G401 (cell line): ENCODE measurements at regions not wholly inside any gene's neighbourhood (a gene's known extent, or its start where the extent isn't known, plus 50 kb on each side); places are given as distances from the start of the nearest gene placed in this dataset.

Experiments
- DNase-seq: peaks from one replicate; pipeline ENCODE4 v3.0.0-alpha.2; 2015; ENCODE audit warnings: low spot score
- in situ Hi-C: cut with HindIII; loops from 2 replicates; pipeline ENCODE4 v1.10.0; 2016; ENCODE audit warnings: low sequenced_read_pairs, mixed read lengths

GRCh38 chr12:115424003-115424402 lies 740.0 kb upstream of the TBX3 start:
- in situ Hi-C loops: no loop called here
- no peak for DNase-seq

DNA sequence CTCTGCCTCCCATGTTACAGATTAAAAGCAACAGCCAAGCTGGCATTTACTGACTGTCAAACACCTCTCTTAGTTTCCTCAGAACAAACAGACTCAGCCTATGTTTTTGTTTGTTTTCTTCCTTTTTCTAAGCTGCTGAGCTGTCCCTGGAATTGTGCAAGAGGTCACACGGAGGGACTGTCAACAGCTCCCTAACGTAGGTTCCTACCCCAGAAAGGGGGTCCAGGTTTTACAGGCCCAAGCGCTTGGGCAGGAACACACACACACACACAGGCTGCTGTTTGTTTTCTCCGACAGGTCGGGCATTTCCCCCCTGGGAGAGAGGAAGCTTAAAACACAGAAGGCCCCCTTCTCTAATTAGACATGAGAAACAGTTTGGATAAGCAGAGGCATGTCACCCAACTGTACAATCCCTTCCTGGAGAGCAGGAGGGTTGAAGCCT lies 739.6 kb upstream of the TBX3 start:
- DNase-seq: no peak
- in situ Hi-C loops: no loop called here

DNA sequence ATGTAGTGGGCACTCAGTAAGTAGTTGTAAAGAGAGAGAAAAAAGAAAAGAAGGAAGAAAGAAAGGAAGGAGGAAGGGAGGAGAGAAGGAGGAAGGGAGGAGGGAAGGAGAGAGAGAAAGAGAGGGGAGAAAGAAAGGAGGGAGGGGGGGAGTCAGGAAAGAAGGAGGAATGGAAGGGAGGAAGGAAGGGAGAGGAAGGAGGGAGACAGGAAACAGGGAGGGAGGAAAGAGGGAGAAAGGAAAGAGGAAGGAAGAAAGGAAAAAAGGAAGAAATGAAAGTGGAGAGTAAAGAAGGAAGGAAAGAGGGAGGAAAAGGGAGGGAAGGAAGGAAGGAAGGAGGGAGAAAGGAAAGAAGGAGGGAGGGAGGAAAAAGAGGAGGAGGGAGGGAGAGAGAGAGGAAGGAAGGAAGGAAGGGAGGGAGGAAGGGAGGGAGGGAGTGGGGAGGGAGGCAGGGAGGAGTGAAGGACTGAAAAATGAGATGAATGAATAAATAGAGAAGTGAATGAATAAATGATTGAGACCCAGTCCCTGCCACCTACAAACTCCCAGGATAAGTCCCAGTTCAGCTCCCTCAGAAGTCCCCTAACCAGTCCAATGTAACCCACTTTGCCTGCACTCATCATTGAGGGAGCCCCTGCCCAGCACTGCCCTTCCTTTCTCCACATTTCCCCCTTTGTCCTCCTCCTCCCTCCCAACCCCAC lies 739.0 kb upstream of the TBX3 start:
- no peak for DNase-seq
- in situ Hi-C loops: no loop called here

DNA sequence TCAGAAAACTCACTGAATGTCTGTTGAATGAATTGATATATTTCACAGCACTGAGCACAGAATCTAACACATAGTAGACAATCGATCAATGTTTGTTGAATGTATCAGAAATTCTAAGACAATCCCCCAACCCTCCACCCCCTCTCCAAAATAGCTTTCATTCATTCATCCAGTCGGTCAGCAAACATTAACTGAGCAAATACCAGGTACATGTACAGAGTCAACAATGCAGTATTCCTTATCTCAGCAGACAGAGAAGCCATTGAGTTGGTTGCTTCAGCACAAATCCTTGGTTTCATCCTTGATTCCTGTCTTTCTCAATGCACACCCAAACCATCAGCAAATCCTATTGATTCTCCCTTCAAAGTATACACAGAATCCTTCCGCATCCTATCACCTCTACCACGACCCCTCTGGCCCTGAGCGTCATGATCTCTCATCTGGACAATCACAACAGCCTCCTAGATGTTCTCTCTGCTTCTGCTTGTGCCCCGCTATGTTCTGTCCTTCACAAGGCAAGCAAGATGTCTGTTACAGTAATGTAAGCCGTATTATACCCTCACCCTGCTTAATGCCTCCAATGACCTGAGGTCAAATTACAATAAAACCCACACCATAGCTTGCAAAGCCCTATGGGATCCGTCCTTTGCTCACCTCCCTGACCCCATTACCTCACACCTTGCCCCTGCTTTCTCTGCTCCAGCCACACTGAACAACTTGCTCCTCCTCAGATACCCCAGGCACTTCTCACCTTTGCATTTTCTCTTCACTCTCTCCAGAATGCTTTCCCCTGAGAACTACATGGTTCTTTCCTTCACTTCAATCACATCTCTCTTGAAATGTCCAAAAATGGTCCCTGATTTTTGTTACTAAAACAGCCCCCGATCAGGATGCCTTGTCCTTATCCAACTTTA lies 738.1 kb upstream of the TBX3 start:
- in situ Hi-C loops: no loop called here
- DNase-seq: no peak

- in situ Hi-C loops: no loop called here
- no peak for DNase-seq
Observed at GRCh38 chr12:115421350-115421749, 737.4 kb upstream of the TBX3 start.

DNA sequence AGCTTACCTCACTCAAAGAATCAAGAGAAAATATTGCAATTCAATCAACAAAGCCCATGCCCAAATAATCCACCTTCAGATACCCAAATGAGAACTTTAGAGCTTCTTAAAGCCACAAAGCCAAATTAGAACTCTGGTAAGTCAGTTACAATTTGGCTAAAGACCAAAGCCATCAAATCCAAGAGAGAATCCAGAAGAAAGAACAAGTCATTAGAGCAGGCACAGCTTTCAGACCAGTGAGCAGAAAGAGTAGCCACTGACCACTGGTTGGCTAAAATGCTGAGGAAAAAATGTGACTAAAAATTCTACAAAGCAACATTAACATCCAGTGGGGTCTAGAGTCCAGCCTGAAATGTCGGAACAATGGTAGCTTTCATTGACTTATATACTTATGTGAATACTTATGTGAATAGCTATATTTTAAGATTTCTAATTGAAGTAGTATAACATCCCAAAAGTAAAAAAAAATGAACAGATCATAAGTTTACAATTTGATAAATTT lies 735.2 kb upstream of the TBX3 start:
- in situ Hi-C loops: no loop called here
- no peak for DNase-seq

- in situ Hi-C loops: no loop called here
Observed at GRCh38 chr12:115417610-115418009, 733.6 kb upstream of the TBX3 start.

DNA sequence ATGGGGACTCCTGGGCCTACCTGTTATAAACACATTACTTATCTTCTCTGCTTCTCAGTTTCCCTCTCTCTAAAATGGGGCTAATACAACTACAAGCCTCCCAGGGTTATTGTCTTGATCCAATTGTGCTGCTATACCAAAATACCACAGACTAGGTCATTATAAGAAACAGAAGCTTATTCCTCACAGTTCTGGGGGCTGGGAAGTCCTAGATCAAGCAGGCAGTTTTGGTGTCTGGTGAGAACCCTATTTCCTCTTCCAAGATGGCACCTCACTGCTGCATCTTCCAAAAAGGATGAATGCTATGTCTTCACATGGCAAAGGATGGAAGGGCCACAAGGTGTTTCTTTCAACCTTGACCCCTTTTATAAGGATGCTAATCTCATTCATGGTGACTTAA lies 732.9 kb upstream of the TBX3 start:
- in situ Hi-C loops: no loop called here
- no peak for DNase-seq

More at GRCh38 chr12:115417610-115418009, 733.6 kb upstream of the TBX3 start:
- DNase-seq: no peak

DNA sequence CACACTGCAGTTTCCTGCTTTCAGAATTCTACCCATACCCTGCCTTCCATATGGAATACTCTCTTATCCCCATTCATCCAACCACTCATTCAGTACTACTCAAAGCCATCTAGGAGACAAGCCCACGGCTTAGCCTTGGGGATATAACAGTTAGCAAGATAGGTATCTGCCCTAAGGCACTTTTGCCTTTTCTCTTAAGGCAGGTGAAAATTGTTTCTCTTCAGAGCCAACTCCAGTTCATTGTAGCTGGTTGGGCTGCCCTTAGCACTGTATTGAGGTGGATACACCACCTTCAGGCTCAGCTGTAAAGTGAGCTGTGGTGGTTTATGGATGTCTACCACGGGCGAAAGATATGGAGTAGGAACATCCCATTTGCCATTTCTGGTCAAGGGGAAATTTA lies 729.7 kb upstream of the TBX3 start:
- in situ Hi-C loops: no loop called here

GRCh38 chr12:115412831-115413230 lies 728.9 kb upstream of the TBX3 start:
- DNase-seq: no peak
- in situ Hi-C loops: no loop called here

More for the DNA sequence above, 729.7 kb upstream of the TBX3 start:
- no peak for DNase-seq

DNA sequence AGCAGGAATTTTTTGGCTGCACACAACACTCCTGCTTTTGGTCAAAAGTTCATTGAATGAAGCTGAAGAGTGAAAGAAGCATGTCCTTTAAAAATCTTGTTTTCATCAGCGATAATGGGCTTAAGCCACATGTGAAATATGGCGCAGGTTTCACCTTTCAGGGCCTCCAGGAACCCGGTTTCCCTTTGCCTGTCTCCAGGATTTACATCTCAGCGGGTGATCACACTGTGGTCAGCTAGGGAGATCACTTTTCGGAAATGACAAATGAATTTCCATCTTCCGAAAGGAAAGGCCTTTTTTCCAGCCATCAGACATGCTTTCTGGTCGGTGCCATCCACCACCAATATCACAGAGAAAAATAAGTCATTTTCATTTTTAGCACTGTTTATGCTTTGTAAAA lies 727.1 kb upstream of the TBX3 start:
- in situ Hi-C loops: no loop called here
- no peak for DNase-seq

- in situ Hi-C loops: no loop called here
- no peak for DNase-seq
Observed at GRCh38 chr12:115408642-115409041, 724.7 kb upstream of the TBX3 start.

- DNase-seq: no peak
- in situ Hi-C loops: no loop called here
Observed at GRCh38 chr12:115407723-115408122, 723.7 kb upstream of the TBX3 start.

- in situ Hi-C loops: no loop called here
- no peak for DNase-seq
Observed at GRCh38 chr12:115407036-115407435, 723.1 kb upstream of the TBX3 start.

GRCh38 chr12:115405471-115405860 lies 721.5 kb upstream of the TBX3 start:
- DNase-seq: no peak
- in situ Hi-C loops: no loop called here

DNA sequence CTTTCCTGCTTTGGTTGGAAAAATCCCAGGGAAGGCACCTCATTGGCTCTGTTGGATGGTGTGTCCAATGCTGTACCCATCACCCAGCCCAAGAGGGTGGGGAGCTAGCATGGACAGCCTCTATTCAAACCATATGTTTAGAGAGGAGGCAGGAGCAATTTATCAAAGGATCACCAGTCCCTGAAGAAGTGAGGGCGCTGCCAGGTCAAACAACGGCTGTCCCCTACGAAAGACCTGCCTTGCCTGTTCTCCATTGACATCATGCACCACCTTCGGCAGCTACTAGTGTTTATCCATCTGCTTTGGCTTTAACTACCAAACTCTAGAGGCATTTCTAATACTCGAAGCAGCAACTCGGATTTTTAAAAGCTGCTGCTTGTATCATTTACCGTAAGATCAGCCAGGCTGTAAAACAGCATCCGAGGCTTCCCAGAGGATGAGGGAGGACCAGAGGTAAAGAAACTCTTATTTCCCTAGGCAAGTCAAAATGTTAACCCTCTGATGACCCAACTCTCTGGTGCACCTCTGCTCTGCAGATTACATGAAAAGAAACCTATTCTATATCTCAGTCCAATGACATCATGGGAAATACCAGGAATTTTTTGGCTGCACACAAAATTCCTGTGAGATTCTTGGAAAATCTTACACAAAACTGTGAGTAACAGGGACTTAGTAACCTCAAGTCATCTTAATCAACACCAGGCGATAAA lies 720.9 kb upstream of the TBX3 start:
- in situ Hi-C loops: no loop called here
- DNase-seq: no peak

DNA sequence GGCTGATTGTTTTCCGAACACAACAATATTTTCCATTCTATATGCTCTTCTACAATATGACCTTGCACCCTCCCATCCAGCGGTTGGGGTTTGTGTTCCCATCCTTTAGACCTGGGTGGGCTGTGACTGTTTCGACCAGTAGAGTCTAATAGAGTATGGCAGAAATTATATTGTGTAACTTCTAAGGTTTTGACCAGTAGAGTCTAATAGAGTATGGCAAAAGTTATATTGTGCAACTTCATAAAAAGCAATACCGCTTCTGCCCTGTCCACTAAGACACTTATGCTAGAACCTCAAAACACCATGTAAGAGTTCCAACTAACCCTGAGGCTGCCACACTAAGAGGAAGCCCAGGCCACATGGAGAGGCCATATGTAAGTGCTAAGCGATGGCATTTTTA lies 719.7 kb upstream of the TBX3 start:
- DNase-seq: no peak
- in situ Hi-C loops: no loop called here

DNA sequence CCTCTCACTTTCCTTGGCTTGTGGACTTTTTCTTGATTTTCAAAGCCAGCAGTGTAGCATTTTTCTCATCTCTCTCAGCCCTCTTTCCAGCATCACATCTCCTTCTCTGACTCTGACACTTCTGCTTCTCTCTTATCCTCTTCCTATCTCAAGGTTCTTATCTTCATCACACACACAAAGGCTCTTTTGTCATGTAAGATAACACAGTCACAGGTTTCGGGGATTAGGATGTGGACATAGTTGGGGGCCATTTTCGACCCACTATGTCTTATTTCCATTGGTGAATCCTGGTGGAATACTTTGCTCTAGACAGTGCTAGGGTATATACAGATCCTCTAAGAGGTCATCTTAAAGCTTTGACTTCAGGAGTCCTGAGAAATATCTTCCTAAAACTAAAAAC lies 719.3 kb upstream of the TBX3 start:
- in situ Hi-C loops: no loop called here

GRCh38 chr12:115402443-115403180 lies 718.6 kb upstream of the TBX3 start:
- in situ Hi-C loops: no loop called here
- no peak for DNase-seq

More for the DNA sequence above, 719.3 kb upstream of the TBX3 start:
- no peak for DNase-seq
